ENCODE measurements at regions not wholly inside any gene's neighbourhood (a gene's known extent, or its start where the extent isn't known, plus 50 kb on each side); places are given as distances from the start of the nearest gene placed in this dataset.

GRCh38 chr14:86955771-86956354 lies 1037.1 kb downstream of the GALC start:
- no peak for DNase-seq

DNA sequence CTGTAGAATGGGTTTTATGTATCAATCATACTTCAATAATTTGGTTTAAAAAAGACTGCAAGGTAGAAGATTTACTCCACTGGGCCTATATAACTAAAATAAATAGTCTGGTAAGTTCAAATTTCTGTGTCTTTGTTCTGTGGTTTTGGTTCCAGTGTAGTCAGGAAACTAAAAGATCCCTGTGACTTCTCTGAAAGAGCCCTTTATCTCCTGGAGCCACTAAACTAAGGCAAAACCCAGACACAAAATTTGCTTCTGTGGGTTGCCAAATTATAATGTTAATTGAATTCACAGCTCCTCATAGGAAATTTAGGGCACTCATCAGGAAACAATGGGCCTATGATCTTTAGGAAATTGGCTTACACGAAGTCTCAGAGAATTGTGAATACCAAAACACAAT lies 1038.4 kb downstream of the GALC start:
- no peak for DNase-seq

DNA sequence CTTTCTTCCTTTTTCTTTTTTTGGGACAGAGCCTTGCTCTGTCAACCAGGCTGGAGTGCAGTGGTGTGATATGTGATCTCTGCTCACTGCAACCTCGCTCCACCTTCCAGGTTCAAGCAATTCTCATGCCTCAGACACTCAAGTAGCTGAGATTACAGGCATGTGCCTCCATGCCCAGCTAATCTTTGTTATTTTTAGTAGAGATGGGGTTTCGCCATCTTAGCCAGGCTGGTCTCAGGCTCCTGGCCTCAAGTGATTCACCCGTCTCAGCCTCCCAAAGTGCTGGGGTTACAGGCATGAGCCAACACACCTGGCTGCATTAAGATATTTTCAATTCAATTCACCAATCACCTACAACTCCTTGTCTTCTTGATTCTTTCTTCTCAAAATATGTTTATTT lies 1046.5 kb downstream of the GALC start:
- no peak for DNase-seq

- no peak for DNase-seq
Observed at GRCh38 chr14:86944434-86944833, 1048.5 kb downstream of the GALC start.

DNA sequence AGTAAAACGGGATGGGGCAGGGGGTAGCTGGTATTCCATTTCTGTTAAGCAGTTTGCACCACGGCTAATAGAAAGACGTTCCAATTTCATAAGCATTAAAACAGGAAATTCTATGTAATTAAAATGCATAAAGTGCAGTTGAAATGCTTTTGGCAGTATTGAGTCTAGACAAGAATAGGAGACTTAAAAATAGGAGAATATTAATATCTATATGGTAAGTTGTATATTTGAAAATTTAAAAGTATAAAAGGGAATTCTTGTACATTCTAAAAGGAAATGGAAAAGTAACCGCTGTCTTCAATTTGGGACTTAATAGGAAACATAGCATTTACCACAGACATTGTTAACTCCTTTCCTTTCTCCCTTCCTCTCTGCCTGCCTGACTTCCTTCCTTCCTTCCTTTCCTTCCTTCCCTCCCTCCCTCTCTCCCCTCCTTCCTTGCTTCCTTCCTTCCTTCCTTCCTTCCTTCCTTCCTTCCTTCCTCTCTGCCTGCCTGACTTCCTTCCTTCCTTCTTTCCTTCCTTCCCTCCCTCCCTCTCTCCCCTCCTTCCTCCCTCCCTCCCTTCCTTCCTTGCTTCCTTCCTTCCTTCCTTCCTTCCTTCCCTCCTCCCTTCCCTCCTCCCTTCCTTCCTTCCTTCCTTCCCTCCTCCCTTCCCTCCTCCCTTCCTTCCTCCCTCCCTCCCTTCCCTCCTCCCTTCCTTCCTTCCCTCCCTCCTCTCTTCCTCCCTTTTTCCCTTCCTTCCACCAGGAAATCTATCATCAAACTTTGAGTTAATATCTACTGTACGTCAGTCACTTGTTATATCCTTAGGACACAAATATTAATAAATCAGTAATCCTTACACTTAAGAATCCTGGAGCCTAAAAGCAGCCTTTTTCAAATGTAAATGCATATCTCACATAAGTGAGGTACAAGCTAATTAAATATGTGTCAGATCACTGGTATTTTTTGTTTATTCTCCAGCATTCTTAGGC lies 1049.3 kb downstream of the GALC start:
- DNase-seq = no peak

GRCh38 chr14:86942936-86943335 lies 1050.0 kb downstream of the GALC start:
- DNase-seq = no peak

GRCh38 chr14:86940106-86940505 lies 1052.9 kb downstream of the GALC start:
- no peak for DNase-seq

GRCh38 chr14:86938320-86938719 lies 1054.7 kb downstream of the GALC start:
- no peak for DNase-seq

GRCh38 chr14:86936556-86936955 lies 1056.4 kb downstream of the GALC start:
- DNase-seq = no peak

DNA sequence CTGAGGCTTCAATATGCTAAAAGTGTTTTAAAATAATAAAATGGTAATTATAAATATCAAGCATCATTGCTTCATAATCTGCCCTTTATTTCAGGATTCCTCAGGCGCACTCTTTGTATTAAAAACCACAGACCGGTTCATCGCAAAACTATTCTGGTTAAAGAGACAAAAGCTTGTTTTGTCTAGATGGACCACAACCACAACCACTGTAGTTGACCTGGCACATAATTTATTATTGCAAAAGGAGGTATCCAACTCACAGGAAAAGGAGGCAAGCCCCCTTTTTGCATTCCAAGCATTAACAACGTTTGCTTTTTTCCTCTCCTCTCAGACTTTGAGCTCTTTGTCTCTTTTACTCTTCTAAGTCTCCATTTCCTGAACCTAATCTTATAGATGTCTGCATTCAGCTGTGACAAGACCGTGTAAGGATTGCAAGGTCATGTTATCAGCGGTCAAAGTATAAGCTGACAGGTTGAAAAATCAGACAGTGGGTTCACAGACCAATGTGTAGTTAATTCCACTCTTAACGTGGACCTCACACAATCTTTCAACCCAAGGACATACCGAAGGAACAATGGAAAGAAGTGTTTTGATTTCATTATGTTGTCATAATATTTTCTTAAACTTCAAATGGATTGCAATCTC lies 1057.6 kb downstream of the GALC start:
- DNase-seq = no peak

DNA sequence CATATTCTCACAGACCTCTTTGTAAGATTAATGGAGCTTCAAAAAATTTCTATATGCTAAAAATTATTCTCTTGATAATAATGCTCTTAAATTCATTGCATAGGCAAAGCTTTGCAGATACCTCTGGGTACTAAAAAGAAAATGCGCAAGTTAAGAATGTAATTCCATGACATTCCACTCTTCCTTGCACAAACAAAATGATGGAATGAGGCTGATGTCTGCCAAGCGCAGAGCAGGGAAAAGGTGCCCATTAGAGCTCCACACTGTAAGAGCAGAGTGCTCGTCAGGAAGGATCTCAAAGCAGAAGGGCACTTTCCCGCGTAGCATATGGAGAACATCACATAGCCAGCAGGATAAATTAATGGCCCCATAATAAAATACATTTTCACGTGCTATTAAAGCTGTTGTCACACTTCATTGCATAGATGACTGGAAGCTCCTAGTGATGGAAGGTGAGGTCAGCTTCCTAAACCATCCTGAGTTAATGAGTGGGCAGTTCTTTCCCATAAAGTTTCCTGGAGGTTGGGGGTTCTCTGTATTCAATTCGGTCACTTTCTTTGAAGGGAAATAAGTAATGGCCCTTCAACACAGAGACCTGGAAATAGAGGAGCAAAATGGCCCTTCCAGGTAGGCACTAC lies 1058.9 kb downstream of the GALC start:
- DNase-seq = no peak

- no peak for DNase-seq
Observed at GRCh38 chr14:86933460-86933859, 1059.5 kb downstream of the GALC start.

DNA sequence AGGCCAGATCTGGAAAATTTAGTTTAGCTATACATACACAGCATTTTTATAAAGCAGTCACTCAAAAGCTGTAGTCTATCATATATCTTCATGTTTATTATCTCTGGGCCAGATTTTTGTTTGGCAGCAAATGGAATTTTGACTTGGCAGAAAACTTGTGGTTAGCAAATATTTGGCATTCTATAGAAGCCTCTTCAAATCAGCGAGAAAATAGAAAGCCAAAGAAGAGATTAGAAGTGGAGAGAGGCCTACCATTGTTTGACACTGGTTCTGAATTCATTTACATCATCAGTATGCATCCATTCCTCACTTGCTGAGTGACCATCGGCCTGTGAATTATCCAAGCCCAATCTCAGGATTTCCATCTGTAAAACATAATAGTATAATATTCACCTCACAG lies 1077.6 kb downstream of the GALC start:
- DNase-seq = no peak

DNA sequence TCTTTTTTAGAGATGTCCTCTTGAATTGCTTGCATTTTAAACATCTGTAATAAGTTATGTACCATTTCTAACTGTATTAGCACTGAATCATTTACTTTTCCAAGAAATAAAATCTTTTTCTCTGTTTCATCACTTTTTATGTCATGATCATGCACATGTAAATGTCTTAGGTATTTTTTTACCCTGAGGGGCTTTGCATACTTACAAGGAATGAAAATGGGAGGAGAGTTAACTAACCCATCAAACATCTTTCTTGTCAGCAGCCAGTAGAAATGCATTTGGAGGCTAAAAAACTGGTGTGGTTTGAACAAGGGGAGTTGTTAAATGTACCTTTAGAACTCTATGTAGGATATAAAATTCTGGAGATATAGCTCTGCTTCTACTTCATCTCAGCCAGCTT lies 1080.3 kb downstream of the GALC start:
- DNase-seq = no peak

DNA sequence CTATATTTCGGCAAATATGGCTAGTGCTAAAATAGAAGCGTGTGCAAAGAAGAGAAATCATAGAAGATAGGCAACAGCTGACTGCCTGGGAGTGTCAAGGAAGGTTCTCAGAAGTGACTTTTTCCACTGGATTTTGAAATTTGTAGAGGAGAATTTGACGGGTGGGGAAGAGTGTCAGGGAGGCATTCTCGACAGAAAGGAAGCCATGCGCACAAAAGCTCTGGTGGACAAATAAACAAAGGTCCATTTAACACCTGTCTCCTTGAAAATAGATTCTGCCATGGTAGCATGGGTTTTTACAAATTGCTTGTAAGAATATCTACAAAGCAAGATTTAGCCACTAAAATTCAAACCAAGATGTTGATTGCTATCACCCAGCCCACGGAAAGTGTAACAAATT lies 1081.5 kb downstream of the GALC start:
- DNase-seq = no peak

- peak in 1 of 14 donors; percentile 0 for DNase-seq
Observed at GRCh38 chr14:86905386-86905926, 1087.5 kb downstream of the GALC start.

GRCh38 chr14:86902176-86902950 lies 1090.6 kb downstream of the GALC start:
- no peak for DNase-seq

GRCh38 chr14:86897704-86898513 lies 1095.1 kb downstream of the GALC start:
- no peak for DNase-seq

DNA sequence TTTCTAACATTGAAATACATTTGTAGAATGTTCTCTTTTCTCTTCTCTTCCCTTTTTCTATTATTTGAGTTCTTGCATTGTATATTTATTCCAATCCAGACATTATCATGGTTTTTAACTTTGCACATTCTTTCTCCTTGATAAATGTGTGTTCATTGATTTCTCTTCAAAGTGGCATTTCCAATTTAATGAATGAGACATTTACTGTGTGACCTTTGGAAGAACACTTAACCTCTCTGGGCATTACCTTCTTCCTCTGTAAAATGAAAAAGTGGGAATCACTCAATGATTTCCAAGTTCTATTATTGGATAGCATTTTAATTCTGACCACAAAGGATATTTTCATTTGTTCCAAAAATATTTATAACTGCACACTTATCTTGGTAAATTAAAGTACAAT lies 1095.8 kb downstream of the GALC start:
- DNase-seq = no peak

GRCh38 chr14:86896701-86897100 lies 1096.3 kb downstream of the GALC start:
- no peak for DNase-seq

Measured in C1 segment of cervical spinal cord (tissue), 14 donors.